HG03378 (cell line): ENCODE measurements at regions not wholly inside any gene's neighbourhood (a gene's known extent, or its start where the extent isn't known, plus 50 kb on each side); places are given as distances from the start of the nearest gene placed in this dataset.
"Not testable (repeated sequence)": the region's sequence is repeated elsewhere in the genome, so short reads cannot be mapped to it uniquely, and the experiment has no call there.

ENCODE experiments used
- ATAC-seq: cut with Tn5 transposase; IDR thresholded peaks from one replicate; pipeline ENCODE4 v1.9.1; 2021; ENCODE audit warnings: mild to moderate bottlenecking, moderate library complexity; ENCODE audit not compliant: unreplicated experiment

DNA sequence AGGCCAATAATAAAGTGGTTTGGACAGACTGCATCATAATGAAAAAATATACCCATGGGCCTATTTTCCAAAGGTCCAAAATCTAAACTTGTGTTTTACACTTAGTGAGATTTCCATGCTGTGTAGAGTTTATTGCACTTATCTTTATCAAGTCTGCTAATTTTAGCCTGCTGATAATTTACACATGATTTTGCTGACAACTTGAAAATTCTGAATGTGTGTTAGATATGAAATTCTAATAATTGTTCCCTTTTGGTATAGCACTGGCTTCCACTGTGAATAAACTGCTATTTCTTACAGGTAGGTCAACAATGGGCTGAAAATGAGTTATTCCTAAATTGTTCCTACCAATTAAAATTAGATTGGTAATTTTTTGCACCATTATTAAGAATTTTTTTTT lies 589.1 kb upstream of the ANO3 start:
- no peak for ATAC-seq

DNA sequence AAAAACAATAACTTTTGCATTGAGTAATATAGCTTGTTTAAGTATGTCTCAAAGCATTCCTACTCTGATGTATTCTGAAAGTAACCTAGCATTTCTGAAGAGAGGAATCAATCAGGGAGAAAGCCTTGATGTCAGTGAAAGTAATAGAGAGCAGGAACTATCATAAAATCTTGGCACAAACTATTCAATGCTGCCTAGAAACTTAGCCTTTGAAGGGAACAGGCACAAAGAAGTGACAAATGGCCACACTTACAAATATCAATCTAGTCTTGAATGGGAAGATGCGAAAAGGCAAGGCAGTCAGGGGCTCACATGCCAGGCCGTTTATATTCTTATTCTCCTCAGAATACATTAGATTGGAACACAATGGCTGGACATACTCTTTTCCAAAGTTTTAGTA lies 576.5 kb upstream of the ANO3 start:
- ATAC-seq, result no peak

DNA sequence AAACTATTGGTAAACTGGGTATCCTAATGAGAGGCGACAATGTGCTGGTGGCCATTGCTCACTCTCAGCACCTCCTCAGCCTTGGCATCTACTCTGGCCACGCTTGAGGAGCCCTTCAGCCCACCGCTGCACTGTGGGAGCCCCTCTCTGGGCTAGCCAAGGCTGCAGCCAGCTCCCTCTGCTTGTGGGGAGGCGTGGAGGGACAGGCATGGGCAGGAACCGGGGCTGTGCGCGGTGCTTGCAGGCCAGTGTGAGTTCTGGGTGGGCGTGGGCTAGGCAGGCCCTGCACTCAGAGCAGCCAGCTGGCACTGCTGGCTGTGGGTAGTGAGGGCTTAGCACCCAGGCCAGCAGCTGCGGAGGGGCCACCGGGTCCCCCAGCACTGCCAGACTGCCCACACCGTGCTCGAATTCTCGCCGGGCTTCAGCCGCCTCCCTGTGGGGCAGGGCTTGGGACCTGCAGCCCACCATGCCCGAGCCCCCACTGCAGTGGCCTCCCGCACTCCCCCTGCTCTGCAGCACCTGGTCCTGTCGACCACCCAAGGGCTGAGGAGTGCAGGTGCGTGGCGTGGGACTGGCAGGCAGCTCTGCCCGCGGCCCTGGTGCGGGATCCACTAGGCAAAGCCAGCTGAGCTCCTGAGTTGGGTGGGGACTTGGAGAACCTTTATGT lies 575.9 kb upstream of the ANO3 start:
- no peak for ATAC-seq

DNA sequence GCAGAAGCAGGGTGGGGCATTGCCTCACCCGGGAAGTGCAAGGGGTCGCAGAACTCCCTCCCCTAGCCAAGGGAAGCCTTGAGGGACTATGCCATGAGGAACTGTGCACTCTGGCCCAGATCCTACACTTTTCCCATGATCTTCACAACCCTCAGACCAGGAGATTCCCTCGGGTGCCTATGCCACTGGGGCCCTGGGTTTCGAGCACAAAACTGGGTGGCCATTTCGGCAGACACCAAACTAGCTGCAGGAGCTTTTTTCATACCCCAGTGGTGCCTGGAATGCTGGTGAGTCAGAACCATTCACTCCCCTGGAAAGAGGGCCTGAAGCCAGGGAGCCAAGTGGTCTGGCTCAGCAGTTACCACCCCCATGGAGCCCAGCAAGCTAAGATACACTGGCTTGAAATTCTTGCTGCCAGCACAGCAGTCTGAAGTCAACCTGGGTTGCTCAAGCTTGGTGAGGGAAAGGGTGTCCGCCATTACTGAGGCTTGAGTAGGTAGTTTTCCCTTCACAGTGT lies 573.7 kb upstream of the ANO3 start:
- no peak for ATAC-seq

DNA sequence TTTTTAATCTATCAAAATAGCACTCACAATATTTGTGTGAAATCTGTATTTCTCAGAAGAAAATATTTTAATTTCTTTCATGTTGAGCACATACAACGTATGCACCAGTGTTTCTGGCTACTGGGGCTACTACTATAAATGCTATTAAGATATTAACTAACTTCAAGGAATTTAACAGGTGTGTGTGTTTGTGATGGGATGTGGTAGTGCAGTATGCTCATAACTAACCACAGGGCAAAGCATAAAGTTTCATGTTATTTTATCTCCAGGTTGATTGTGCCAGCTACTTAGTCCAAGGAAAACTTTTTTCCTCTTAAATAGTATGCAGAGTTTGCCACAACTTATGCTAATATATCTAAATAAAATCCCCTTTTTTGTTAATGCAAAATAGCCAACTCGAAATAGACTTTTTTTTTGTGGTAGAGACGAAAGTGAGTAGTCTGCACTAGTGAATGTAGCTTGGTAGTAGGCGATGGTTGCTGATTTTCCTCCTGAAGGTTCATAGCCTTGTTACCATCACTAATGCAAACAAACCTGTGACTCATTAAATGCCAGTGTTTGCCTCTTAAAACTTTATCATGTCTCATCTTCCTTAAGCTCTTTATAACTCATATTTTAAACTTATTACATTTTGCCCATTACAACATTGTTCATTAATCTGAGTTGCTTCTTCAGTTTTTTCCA lies 565.5 kb upstream of the ANO3 start:
- no peak for ATAC-seq

DNA sequence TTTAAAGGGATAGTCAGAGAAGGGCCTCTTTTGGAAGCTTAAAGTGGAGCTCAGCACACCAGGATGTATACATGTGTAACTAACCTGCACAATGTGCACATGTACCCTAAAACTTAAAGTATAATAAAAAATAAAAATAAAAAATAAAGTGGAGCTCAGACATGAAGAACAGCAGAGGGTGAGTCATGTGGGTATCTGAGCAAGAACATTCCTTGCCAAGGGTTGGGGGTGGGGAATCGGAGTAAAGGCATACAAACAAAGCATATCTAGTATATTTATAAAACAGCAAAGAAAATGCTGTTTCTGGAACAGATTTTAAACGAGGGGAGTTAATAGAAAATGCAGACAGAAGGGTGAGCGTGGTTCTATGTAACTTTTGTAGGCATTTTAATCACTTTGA lies 562.6 kb upstream of the ANO3 start:
- ATAC-seq, result no peak

DNA sequence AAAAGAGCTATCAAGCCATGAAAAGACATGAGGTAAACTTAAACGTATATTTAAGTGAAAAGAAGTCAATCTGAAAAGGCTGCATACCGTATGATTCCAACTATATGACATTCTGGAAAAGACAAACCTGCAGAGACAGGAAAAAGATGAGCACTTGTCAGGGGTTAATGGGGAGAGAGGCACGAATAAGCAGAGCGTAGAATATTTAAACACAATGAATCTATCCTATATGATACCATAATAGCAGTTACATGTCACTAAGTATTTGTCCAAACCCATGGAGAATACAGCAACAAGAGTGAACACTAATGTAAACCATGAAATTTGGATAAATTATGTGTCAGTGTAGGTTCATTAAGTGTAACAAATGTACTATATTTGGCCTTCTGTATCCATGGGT lies 560.3 kb upstream of the ANO3 start:
- ATAC-seq, result no peak

DNA sequence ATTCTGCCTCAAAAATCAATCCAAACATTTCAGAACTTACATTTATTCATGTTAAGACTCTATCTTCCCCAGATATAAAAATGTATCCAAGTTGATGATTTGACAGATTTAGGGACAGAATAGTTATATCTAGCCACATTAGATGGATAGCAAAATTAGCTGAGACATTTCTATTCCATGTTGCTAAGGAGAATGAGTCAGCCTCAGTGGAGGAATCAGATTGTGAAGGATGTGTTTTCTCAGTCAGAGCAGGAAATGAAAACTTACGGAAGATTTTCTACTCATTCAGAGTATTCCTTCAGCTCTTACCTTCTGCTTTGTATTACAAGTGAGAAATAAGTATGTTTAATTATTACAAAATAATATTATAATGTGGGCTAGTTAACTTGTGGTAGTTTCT lies 556.3 kb upstream of the ANO3 start:
- ATAC-seq, result no peak

DNA sequence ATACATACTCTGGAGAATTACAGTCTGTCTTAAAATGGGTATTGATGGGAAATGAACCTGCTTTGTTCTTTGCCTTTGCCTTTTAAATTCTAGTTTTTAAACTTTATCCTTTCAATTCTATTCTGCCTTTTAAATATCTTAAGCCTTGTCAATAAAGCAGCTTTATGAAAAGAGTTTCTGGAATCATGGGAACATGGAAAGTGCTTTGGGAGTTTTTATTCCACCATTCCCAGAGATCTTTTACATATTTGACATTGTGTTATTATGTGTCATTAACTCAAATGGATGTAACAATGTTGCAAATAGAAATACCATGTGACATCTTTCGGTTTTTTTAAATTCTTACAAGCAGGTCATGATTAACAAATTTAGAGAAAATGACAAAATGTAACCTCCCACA lies 555.7 kb upstream of the ANO3 start:
- ATAC-seq, result no peak

DNA sequence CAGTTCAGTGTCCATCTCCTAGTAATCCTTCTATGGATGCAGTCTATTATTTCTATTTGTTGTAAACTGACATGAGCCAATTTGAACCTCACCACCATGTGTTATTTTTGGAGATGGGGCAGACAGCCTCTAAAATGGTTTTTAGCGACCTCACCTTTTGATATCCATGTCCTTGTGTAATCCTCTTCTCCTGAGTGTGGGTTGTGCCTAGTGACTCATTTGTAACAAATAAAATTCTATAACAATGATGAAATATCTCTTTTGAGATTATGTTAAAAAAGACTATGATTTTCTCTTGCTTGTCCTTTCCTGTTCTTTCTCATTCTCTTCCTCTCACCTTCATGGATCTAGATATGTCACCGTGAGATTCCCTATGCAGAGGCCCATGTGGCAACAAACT lies 554.6 kb upstream of the ANO3 start:
- no peak for ATAC-seq

DNA sequence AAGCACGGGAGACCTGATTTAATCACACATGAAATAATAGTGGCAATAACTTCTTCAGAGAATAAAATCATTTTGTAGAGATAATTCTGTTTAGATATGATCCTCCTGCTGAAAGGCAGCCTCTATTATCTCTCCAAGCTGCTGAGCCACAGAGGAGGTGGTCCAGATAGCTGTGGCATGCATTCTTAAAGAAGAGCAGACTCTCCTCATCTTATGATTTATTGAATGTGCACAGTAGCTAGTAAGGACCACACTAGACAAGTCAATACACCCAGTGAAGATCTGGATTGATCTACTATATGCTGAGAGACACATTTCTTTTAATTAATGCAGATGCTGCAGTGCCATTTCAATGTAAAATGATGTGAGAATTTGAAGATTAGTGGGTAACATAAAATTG lies 552.9 kb upstream of the ANO3 start:
- ATAC-seq, result no peak

DNA sequence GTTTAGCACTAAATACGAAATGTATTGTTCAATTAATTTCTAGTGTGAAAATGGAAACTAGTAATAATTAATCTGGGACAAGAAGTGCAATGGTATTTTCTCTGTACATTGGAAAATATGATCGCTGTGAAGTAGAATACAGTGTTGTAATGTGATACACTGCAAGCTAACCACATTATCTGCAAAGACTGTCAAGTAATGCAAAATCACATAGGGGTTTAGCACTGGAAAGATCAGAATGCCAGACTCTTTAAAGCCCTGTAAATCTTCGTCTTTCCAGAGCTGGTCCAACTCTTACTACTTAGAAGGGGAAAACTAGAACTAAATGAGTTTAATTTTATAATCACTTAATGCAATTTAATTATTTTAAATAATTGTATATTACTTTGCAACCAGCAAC lies 544.5 kb upstream of the ANO3 start:
- ATAC-seq, result no peak

DNA sequence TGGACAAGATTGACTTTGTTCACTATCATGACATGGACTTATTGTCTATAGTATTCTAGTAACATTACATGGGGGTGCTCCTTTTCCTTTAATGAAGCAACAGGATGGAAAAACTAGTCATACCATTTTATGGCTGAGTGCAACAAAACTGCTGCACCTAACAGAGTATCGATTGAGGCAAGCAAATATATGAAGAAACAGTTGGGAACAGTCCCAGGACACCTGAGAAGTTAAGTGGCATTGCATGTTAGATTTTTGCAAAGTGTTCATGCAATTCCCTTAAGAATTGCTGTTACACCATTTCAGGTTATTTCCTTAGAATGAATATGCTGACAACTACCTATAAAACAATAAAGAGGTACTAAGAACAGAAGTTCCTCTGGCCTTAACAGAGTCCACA lies 541.5 kb upstream of the ANO3 start:
- no peak for ATAC-seq

DNA sequence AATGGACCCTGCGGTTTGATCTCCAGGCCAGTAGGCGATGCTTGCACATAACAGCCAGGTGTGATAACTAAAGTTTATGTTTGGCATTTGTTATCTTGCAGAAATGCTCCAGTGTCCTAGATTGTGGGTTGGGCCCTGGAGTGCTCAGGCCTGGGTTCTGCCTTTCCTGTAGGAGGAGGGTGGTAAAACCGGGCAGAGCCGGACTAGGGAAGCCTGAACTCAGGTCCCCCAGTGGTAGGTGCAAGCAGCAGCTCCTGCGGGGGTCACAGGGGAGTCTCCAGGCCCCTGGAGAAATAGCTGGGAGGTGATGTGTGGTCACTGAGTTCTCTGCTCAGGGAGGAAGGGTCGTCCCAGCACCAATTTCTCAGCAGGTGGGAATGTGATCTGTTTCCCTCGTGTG lies 538.3 kb upstream of the ANO3 start:
- ATAC-seq, result no peak

DNA sequence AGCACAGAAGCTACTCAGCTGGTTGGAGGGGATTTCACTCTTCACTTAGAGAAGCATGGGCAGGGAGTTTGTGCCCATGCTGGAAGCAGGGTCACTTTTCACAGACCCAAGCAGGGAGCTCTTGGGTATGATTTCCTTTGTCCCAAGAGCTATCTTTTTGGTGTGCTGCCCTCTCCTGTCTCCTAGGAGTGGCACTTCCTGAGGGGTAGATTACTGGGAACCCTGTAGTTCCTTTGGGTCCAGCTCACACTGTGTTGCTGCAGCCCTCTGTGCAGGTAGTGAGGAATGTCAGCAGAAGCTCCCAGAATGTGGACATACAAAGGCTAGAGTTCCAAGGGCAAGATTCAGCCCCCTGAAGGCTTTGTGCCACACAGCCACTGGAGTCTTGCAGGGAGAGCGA lies 537.1 kb upstream of the ANO3 start:
- no peak for ATAC-seq

DNA sequence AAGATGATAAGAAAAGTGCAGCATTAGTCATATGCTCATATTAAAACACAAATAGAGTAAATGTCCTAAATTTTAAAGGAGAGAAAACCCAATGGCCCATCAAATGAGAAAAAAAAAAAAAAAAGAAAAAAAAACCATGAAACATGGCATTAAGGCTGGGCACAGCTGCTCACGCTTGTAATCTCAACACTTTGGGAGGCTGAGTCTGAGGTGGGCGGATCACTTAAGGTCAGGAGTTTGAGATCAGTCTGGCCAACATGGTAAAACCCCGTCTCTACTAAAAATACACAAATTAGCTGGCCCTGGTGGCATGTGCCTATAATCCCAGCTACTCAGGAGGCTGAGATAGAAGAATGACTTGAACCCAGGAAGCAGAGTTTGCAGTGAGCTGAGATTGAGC lies 515.5 kb upstream of the ANO3 start:
- ATAC-seq, result no peak

DNA sequence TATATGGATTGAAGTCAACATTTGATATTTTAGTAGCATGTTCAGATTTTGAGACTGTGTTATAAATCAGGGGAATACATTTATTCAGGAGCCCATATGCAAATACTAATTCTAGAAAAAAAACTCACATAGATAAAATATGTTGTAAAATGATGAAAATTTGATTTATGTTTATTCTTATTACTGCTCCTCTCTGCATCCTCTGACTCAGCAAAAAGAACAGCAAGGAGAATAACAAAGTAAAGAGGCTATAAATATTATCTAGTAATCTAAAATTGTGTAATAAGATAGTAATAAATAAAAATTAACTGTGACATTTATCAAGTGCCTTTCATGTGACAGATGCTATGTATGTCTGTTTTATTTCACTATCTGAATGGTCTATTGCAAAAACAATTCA lies 507.2 kb upstream of the ANO3 start:
- ATAC-seq, result no peak

DNA sequence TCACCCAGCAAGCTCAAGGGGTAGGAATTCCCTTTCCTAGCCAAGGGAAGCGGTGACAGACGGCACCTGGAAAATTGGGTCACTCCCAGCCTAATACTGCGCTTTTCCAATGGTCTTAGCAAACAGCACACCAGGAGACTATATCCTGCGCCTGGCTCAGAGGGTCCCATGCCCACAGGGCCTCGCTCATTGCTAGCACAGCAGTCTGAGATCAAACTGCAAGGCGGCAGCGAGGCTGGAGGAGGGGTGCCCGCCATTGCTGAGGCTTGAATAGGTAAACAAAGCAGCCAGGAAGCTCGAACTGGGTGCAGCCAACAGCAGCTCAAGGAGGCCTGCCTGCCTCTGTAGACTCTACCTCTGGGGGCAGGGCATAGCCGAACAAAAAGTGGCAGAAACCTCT lies 500.4 kb upstream of the ANO3 start:
- not testable (repeated sequence) for ATAC-seq

DNA sequence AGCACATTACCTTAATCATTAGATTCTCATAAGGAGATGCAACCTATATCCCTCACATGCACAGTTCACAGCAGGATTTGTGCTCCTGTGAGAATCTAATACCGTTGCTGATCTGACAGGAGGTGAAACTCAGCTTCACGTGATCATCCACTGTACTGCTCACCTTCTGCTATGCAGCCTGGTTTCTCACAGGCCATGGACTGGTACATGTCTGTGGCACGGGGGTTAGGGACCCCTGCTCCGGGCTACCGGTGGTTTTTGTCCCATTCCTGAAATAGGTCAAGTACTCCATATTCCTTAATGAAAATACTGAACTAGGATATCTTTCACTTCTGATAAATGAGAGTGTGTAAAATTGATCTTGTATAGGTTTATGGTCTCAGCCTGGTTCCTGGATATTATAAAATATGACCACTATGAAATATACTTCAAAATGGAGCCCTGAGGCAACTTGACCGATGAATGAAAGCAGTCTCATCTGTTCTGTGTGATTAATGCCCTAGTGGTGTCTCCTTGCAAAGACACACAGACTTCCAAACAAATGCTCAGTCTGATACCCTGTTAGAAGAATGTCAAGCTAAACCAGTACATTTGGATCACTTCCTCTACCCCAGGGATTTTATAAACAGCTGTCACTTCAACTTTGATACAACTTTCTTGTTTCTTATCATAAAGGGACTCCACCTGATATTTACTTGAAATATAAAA lies 492.9 kb upstream of the ANO3 start:
- no peak for ATAC-seq

DNA sequence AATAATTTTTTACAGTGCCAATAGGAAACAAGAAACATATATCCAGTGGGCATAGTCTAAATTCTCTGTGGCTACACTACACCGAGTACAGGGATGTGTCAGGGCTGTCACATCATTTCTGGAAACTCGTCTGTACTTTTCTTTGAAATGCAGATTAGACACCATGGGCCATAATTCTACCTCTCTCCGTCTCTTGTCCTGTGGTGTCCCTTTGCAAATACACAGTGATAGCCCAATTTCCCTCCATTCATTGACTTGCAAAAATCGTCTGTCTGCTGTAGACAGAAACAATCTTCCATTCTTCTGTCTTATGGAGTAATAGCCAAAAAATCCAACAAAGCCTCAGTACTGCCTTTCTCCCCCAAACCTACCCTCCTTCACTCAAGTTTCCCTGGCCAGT lies 487.1 kb upstream of the ANO3 start:
- ATAC-seq, result no peak

DNA sequence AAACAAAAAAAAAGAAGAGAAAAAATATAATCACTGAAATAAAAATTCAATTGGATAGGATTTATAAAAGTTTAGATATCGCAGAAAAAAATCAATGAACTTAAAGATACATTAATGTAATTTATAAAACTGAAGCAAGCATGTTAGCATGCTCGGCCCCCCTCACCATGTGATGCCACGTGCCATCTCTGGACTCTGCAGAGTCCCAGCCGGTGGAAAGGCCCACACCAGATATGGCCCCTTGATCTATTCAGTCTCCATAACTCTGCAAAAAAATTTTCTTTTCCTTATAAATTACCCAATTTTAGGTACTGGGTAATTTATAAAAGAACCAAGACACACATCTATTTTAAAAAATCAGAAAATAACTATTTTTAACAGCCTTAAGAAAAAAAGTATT lies 476.0 kb upstream of the ANO3 start:
- no peak for ATAC-seq

DNA sequence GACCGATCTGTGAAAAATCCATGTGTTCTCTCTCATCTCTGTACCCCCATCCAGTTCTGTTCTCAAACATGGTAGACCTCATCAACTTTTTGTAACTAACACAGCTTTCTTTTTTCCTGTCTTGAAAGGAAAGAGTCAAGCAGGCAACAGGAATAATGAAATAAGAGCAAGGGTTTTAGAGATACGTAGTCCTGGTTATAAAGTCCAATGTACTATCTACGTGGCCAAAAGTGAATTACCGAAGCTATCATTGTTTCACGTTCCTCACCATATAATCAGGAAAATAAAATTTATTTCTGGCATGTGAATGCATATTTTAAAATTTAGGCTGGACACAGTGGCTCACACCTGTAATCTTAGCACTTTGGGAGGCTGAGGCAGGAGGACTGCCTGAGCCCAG lies 472.2 kb upstream of the ANO3 start:
- ATAC-seq, result no peak
